Naive B cell (primary cell): ENCODE measurements at regions not wholly inside any gene's neighbourhood (a gene's known extent, or its start where the extent isn't known, plus 50 kb on each side); places are given as distances from the start of the nearest gene placed in this dataset.

Experiments
- ATAC-seq, 2 donors: fragments of 150-1000 bp; cut with Tn5 transposase; 2 replicates each; pipeline ENCODE4 v1.10.0; 2021; ENCODE audit warnings: low read depth in 2 of 2, mild to moderate bottlenecking in 2 of 2, moderate library complexity in 2 of 2
- DNase-seq: peaks from one replicate; pipeline ENCODE4 v3.0.0; 2022
- H3K27ac Mint-ChIP-seq, 6 donors: one replicate each; pipeline ENCODE4 v1.8.0; 2020 to 2022; ENCODE audit warnings: mild to moderate bottlenecking in 6 of 6, mixed read lengths in 6 of 6, moderate library complexity in 5 of 6, inconsistent platforms in 2 of 6
- H3K27me3 Mint-ChIP-seq, 3 donors: one replicate each; pipeline ENCODE4 v1.8.0; 2021 to 2022; ENCODE audit warnings: mixed read lengths in 3 of 3, mild to moderate bottlenecking in 1 of 3
- H3K36me3 Mint-ChIP-seq, 2 donors: one replicate each; pipeline ENCODE4 v1.8.0; 2020 to 2022; ENCODE audit warnings: mixed read lengths in 2 of 2, inconsistent platforms in 1 of 2, mild to moderate bottlenecking in 1 of 2
- H3K4me1 Mint-ChIP-seq, 3 donors: one replicate each; pipeline ENCODE4 v1.8.0; 2020 to 2022; ENCODE audit warnings: mixed read lengths in 3 of 3, inconsistent platforms in 1 of 3, mild to moderate bottlenecking in 1 of 3, moderate library complexity in 1 of 3
- H3K4me3 Mint-ChIP-seq, 8 donors: one replicate each; pipeline ENCODE4 v1.8.0; 2020 to 2022; ENCODE audit warnings: mild to moderate bottlenecking in 8 of 8, mixed read lengths in 8 of 8, moderate library complexity in 8 of 8, inconsistent platforms in 2 of 8
- H3K9me3 Mint-ChIP-seq, 7 donors: one replicate each; pipeline ENCODE4 v1.8.0; 2020 to 2022; ENCODE audit warnings: mixed read lengths in 7 of 7, mild to moderate bottlenecking in 5 of 7, inconsistent platforms in 2 of 7, moderate library complexity in 1 of 7

DNA sequence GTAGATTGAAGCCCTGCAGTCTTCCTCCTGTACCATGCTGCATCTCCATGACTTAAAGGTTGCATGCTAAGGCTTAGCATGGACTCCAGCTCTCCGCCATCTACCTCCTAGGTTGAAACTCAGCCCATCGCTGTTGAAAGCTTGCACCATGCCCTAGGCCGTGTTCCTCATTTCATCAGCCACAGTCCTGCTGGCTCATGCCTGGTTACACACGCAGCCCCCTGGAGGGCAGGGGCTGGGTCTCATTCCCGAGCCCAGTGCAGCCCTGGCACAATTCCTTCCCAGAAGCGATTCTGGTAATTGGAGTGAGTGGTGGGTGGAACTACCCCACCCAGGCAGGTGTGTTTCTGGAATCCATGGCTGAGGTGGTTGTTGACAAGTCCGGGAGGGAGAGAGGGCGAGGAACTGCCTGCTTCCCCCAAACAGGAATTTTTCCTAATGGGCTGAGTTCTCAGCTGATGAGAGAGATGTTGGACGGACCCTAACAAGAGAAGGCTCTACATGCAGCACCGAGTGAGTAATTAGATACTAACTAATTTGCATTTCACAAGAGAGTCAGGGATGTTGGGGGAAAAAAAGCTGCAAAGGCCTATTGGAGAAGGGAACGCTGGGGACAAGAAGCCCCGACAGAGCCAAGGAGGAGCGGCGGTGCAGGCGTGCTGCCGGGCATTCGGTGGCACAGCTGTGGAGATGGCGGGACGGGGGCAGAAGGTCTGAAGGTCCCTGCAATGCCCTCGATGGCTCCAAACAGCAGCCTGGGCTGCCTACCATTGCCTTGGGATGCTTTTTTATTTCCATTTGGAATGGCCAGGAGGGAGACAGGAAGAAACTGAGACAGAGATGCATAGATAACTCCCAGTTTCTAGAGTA is 92.3 kb upstream of the TLE3 start:
- H3K27ac Mint-ChIP-seq = no peak overlapping the region
- no peak overlapping the region for H3K4me3 Mint-ChIP-seq
- H3K27me3 Mint-ChIP-seq = peaks cover 17 to 64% (median 41%) of the 10 kb centered on the region in 3 donors
- DNase-seq = no peak
- peaks cover 0 to 8% (median 5%) of the 10 kb centered on the region in 7 donors for H3K9me3 Mint-ChIP-seq
- ATAC-seq = no peak
- H3K36me3 Mint-ChIP-seq = peaks cover 0 to 8% of the 10 kb centered on the region in 2 donors
- peaks cover 13 to 18% (median 16%) of the 10 kb centered on the region in 3 donors for H3K4me1 Mint-ChIP-seq

- Mint-ChIP-seq H3K27me3 (peaks cover 23 to 52% (median 26%) of the 10 kb centered on the region in 3 donors), H3K36me3 (peaks cover 0 to 8% of the 10 kb centered on the region in 2 donors), H3K4me3 (no peak overlapping the region), H3K4me1 (peaks cover 20 to 24% (median 21%) of the 10 kb centered on the region in 3 donors), H3K27ac (no peak overlapping the region), H3K9me3 (peaks cover 0 to 8% (median 5%) of the 10 kb centered on the region in 7 donors)
- ATAC-seq (no peak), DNase-seq (no peak)
These were observed 90.6 kb upstream of the TLE3 start for GRCh38 chr15:70188286-70188685.

DNA sequence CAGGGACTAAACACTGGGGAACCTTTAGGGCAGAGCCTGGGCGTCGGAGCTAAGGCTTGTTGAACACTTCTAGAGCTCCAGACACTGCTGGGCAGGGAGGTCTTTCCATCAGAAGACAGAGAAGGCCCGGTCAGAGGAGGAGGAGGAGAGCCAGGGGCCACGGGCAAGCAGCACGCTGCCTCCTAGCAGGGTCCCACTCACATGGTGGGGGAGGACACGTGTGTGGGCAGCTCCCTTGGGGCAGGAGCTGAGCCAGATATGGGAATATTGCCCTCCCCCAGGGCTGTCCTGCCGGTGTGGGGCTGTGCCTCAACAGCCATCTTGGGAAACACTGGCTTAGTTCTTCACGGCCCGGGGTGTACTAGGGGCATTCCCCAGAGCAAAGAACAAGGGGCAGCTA is 89.6 kb upstream of the TLE3 start:
- Mint-ChIP-seq H3K4me1 (peaks cover 20 to 25% (median 24%) of the 10 kb centered on the region in 3 donors), H3K4me3 (no peak overlapping the region), H3K27me3 (peaks cover 14 to 50% (median 16%) of the 10 kb centered on the region in 3 donors), H3K36me3 (peaks cover 0 to 8% of the 10 kb centered on the region in 2 donors), H3K27ac (no peak overlapping the region), H3K9me3 (peaks cover 0 to 8% (median 5%) of the 10 kb centered on the region in 7 donors)
- ATAC-seq (no peak), DNase-seq (no peak)

DNA sequence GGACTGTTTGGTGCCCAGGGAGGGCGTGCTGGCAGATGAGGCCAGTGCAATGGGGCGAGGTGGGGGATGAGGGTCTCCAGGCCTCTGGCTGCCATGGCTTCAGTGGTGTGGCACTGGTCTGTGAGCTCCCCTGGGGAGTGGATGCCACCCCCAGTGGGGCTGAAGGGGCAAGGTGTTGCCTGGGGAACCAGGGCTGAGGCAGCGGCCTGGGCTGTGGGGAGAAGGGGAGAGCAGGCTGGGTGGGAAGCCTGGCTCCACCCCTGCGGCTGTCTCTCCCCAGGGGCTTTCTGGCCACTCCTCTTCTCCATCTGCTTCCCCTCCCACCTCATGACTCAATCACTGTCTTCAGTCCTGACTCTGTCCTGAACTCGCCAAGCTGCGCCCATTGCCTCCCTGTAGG is 88.4 kb upstream of the TLE3 start:
- peaks cover 14 to 53% (median 15%) of the 10 kb centered on the region in 3 donors for H3K27me3 Mint-ChIP-seq
- H3K27ac Mint-ChIP-seq = peak overlapping the region in 1 of 6 donors; percentile 64
- DNase-seq (no peak), ATAC-seq (no peak)
- H3K4me3 Mint-ChIP-seq = no peak overlapping the region
- H3K9me3 Mint-ChIP-seq = peaks cover 0 to 2% (median 0%) of the 10 kb centered on the region in 7 donors
- H3K4me1 Mint-ChIP-seq = peaks cover 24 to 30% (median 24%) of the 10 kb centered on the region in 3 donors
- H3K36me3 Mint-ChIP-seq = no peaks in the 10 kb centered on the region

DNA sequence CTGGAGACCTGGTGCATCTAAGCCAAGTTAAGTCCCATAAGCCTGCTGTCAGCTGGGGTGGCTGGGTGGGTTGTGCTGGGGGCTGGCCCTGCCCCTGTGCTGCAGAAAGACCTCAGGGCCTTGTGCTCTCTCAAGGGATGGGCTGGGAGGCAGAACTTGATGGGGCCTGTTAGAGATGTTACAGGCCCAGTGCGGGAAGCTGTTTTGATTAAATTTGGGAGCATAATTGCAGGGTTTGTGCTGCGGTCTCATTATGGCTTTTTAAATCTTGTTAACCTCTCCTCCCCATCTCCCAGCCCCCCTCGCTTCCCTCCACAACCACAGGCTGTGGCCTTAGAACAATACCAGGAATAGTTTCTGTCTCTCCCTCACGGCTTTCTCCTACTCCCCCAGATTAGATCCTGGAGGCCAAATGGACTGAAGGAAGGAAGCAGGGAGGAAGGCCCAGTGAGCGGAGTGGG is 87.6 kb upstream of the TLE3 start:
- Mint-ChIP-seq H3K4me3 (no peak overlapping the region), H3K4me1 (peaks cover 24 to 30% (median 24%) of the 10 kb centered on the region in 3 donors), H3K36me3 (no peaks in the 10 kb centered on the region), H3K27me3 (peaks cover 15 to 56% (median 20%) of the 10 kb centered on the region in 3 donors), H3K27ac (no peak overlapping the region), H3K9me3 (peaks cover 0 to 2% (median 0%) of the 10 kb centered on the region in 7 donors)
- no peak for DNase-seq
- no peak for ATAC-seq

DNA sequence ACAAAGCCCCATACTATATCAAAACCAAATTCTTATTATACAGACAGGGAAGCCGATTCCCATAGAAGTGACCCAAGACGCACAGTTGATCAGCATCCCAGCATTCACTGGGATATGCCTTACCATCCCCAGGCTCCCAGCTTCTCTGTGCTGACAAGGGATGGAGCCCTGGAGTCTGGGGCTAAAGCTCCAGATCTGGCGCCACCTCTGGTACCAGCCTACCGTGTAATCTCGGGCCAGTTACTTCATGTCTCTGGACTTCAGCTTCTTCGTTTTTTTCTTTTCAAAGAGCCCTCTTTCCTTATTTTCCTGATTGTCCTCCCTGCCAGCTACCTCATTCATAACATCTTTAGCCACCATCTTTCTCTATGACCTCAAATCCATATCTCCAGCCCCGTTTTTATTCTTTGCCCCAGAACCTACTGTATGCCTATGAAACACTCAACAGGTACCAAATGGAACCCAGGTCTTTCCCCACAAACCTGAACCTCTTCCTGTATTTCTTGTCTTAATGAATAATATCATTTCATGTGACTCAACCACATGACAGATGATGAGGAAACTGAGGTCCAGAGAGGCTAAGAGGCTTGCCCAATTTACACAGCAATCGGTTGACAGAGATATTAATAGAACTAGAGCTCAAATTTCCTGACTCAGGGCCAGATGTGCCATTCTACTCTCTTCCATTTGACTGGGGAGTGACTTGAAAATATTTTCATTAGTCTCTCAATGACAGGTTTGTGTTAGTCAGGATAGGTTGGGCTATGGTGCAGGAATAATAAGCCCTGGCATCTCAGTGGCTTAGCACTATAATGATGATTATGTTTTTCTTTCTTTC is 85.4 kb upstream of the TLE3 start:
- H3K27ac Mint-ChIP-seq = peak overlapping the region in 1 of 6 donors; percentile 16
- peaks cover 22 to 30% (median 24%) of the 10 kb centered on the region in 3 donors for H3K4me1 Mint-ChIP-seq
- no peaks in the 10 kb centered on the region for H3K9me3 Mint-ChIP-seq
- peaks cover 15 to 42% (median 22%) of the 10 kb centered on the region in 3 donors for H3K27me3 Mint-ChIP-seq
- no peak overlapping the region for H3K4me3 Mint-ChIP-seq
- DNase-seq (no peak), ATAC-seq (no peak)
- H3K36me3 Mint-ChIP-seq = no peaks in the 10 kb centered on the region

DNA sequence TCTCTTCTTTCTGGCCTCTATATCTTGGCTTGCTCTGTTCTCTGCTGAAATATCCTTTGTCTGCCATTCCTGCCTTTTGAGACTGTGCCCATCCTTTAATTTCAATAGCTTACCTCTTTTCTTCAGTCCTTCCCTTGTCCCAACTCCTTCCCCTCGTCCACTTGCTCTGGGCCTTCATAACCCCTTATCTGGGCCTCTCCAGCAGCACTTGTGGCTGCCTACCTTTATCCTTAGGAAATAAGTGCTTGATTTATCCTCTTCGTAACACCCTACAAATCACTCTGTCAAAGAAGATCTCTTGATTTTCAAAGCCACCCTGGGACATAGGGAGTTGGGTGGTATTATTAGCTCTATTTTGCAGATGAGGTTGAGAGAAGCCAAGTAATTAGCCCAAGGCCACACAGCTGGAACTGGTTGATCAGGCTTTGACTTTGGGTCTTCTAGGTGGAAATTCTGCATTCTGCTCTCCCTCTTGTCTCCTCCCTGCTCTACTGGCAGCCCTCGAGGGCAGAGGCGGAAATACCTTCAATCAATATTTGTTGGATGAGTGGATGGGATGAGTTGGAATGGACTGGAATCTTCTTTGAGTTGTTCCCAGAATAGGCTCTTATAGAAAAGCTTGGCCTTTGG is 84.0 kb upstream of the TLE3 start:
- DNase-seq = no peak
- Mint-ChIP-seq H3K36me3 (no peaks in the 10 kb centered on the region), H3K4me1 (peaks cover 15 to 27% (median 20%) of the 10 kb centered on the region in 3 donors), H3K27me3 (peaks cover 15 to 34% (median 18%) of the 10 kb centered on the region in 3 donors), H3K9me3 (no peaks in the 10 kb centered on the region), H3K27ac (no peak overlapping the region), H3K4me3 (no peak overlapping the region)
- ATAC-seq = no peak

- Mint-ChIP-seq H3K27me3 (peaks cover 13 to 24% (median 15%) of the 10 kb centered on the region in 3 donors), H3K4me1 (peaks cover 6 to 19% (median 8%) of the 10 kb centered on the region in 3 donors), H3K9me3 (no peaks in the 10 kb centered on the region), H3K4me3 (no peak overlapping the region), H3K27ac (peak overlapping the region in 1 of 6 donors; percentile 82), H3K36me3 (no peaks in the 10 kb centered on the region)
- ATAC-seq = no peak
- DNase-seq = no peak
These were observed 82.6 kb upstream of the TLE3 start for GRCh38 chr15:70180186-70180875.

DNA sequence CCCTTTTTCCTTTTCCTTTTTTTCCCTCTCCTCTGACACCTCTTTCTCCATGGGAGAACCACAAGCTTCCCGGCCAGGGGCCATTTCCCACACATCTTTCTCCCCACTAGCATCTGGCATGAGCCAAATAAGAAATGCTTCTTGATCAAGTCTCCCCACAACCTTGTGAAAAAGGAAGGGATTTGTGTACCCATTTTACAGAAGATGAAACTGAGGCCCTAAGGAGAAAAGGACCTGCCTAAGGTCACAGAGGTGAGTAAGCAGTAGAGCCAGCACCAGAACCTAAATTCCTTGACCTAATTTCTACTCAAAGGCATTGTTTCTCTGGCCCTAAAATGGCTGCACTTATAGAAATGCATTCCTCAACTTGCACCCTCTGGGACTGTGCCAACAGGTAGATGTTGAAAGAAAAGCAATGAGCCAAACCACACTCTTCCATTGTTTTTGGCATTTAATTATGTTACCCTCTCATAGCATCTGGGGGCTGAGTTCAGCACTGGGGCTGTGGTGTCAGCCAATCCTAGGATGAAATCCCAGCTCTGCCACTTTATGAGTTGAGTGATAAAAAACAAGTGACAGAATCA is 81.7 kb upstream of the TLE3 start:
- DNase-seq = no peak
- Mint-ChIP-seq H3K36me3 (no peaks in the 10 kb centered on the region), H3K4me3 (peak overlapping the region in 1 of 8 donors; percentile 11), H3K27me3 (peaks cover 12 to 24% (median 13%) of the 10 kb centered on the region in 3 donors), H3K9me3 (no peaks in the 10 kb centered on the region), H3K27ac (peak overlapping the region in 1 of 6 donors; percentile 18), H3K4me1 (peaks cover 6 to 14% (median 8%) of the 10 kb centered on the region in 3 donors)
- ATAC-seq = no peak

GRCh38 chr15:70178335-70179084 is 80.8 kb upstream of the TLE3 start:
- DNase-seq = no peak
- peaks cover 10 to 30% (median 13%) of the 10 kb centered on the region in 3 donors for H3K27me3 Mint-ChIP-seq
- H3K4me3 Mint-ChIP-seq = no peak overlapping the region
- no peaks in the 10 kb centered on the region for H3K9me3 Mint-ChIP-seq
- peaks cover 1 to 10% (median 5%) of the 10 kb centered on the region in 3 donors for H3K4me1 Mint-ChIP-seq
- no peaks in the 10 kb centered on the region for H3K36me3 Mint-ChIP-seq
- ATAC-seq = no peak
- H3K27ac Mint-ChIP-seq = peak overlapping the region in 1 of 6 donors; percentile 12

GRCh38 chr15:70172566-70173225 is 75.0 kb upstream of the TLE3 start:
- H3K9me3 Mint-ChIP-seq = no peaks in the 10 kb centered on the region
- ATAC-seq (no peak), DNase-seq (no peak)
- peak overlapping the region in 2 of 6 donors; percentile 4 to 68 for H3K27ac Mint-ChIP-seq
- H3K36me3 Mint-ChIP-seq = no peaks in the 10 kb centered on the region
- peak overlapping the region in 1 of 8 donors; percentile 9 for H3K4me3 Mint-ChIP-seq
- peaks cover 0 to 6% (median 4%) of the 10 kb centered on the region in 3 donors for H3K4me1 Mint-ChIP-seq
- H3K27me3 Mint-ChIP-seq = peaks cover 0 to 14% (median 8%) of the 10 kb centered on the region in 3 donors
